ENCODE measurements at regions not wholly inside any gene's neighbourhood (a gene's known extent, or its start where the extent isn't known, plus 50 kb on each side); places are given as distances from the start of the nearest gene placed in this dataset.

GRCh38 chr5:125194883-125195282 lies 448.4 kb upstream of the ZNF608 start:
- no peak for TF ChIP-seq SIX5 (IDR thresholded peaks at IDR 0.05; ENCODE audit: low read depth, low read length, severe bottlenecking)
- no peak for TF ChIP-seq MYC (IDR thresholded peaks at IDR 0.05; ENCODE audit: insufficient read depth, insufficient read length, insufficient replicate concordance, low read length, severe bottlenecking)

All from GM12878 (cell line).